Epithelial cell of prostate (primary cell): ENCODE measurements at regions not wholly inside any gene's neighbourhood (a gene's known extent, or its start where the extent isn't known, plus 50 kb on each side); places are given as distances from the start of the nearest gene placed in this dataset.
"Not testable (repeated sequence)": the region's sequence is repeated elsewhere in the genome, so short reads cannot be mapped to it uniquely, and the experiment has no call there.

Experiments
- DNase-seq: peaks from one replicate; pipeline ENCODE4 v3.0.0-alpha.2; 2011; ENCODE audit warnings: low read depth, low spot score
- H3K27ac ChIP-seq: fragments of 450-650 bp; 2 replicates; pipeline ENCODE4 v1.5.1; 2017; ENCODE audit warnings: mild to moderate bottlenecking

- H3K27ac ChIP-seq, result no peak overlapping the region
- no peak for DNase-seq
Observed at GRCh38 chr2:35255826-35256225, 1099.8 kb upstream of the CRIM1 start.

GRCh38 chr2:35251156-35251555 lies 1104.4 kb upstream of the CRIM1 start:
- no peak overlapping the region for H3K27ac ChIP-seq
- no peak for DNase-seq

- no peak for DNase-seq
- H3K27ac ChIP-seq, result no peak overlapping the region
Observed at GRCh38 chr2:35246702-35247101, 1108.9 kb upstream of the CRIM1 start.

GRCh38 chr2:35228584-35228983 lies 1127.0 kb upstream of the CRIM1 start:
- DNase-seq, result no peak
- H3K27ac ChIP-seq, result no peak overlapping the region

- no peak overlapping the region for H3K27ac ChIP-seq
- DNase-seq, result peak; percentile 8
Observed at GRCh38 chr2:35220461-35220860, 1135.1 kb upstream of the CRIM1 start.

GRCh38 chr2:35204881-35205280 lies 1150.7 kb upstream of the CRIM1 start:
- no peak for DNase-seq
- H3K27ac ChIP-seq, result no peak overlapping the region

GRCh38 chr2:35204323-35204722 lies 1151.3 kb upstream of the CRIM1 start:
- no peak for DNase-seq
- H3K27ac ChIP-seq, result no peak overlapping the region

GRCh38 chr2:35199298-35199697 lies 1156.3 kb upstream of the CRIM1 start:
- no peak overlapping the region for H3K27ac ChIP-seq
- no peak for DNase-seq

- no peak for DNase-seq
Observed at GRCh38 chr2:35185861-35186412, 1169.6 kb upstream of the CRIM1 start.

GRCh38 chr2:35184471-35184870 lies 1171.1 kb upstream of the CRIM1 start:
- H3K27ac ChIP-seq, result no peak overlapping the region
- DNase-seq, result no peak

More at GRCh38 chr2:35185861-35186412, 1169.6 kb upstream of the CRIM1 start:
- no peak overlapping the region for H3K27ac ChIP-seq

GRCh38 chr2:35176726-35177125 lies 1178.9 kb upstream of the CRIM1 start:
- DNase-seq, H3K27ac ChIP-seq: not testable (repeated sequence)

- no peak for DNase-seq
- no peak overlapping the region for H3K27ac ChIP-seq
Observed at GRCh38 chr2:35174845-35175244, 1180.7 kb upstream of the CRIM1 start.

GRCh38 chr2:35172687-35173086 lies 1182.9 kb upstream of the CRIM1 start:
- H3K27ac ChIP-seq, result no peak overlapping the region
- DNase-seq, result no peak

GRCh38 chr2:35168351-35168750 lies 1187.2 kb upstream of the CRIM1 start:
- no peak for DNase-seq
- no peak overlapping the region for H3K27ac ChIP-seq

GRCh38 chr2:35163948-35164347 lies 1191.6 kb upstream of the CRIM1 start:
- no peak overlapping the region for H3K27ac ChIP-seq
- DNase-seq, result no peak

- no peak for DNase-seq
- H3K27ac ChIP-seq, result no peak overlapping the region
Observed at GRCh38 chr2:35160871-35161270, 1194.7 kb upstream of the CRIM1 start.

GRCh38 chr2:35125871-35126270 lies 1229.7 kb upstream of the CRIM1 start:
- no peak overlapping the region for H3K27ac ChIP-seq
- DNase-seq, result no peak

- no peak for DNase-seq
- no peak overlapping the region for H3K27ac ChIP-seq
Observed at GRCh38 chr2:35125278-35125677, 1230.3 kb upstream of the CRIM1 start.

GRCh38 chr2:35116151-35116550 lies 1239.4 kb upstream of the CRIM1 start:
- no peak for DNase-seq
- no peak overlapping the region for H3K27ac ChIP-seq

GRCh38 chr2:35114765-35115164 lies 1240.8 kb upstream of the CRIM1 start:
- DNase-seq, result no peak
- H3K27ac ChIP-seq, result no peak overlapping the region

- H3K27ac ChIP-seq, DNase-seq: not testable (repeated sequence)
Observed at GRCh38 chr2:35112367-35112766, 1243.2 kb upstream of the CRIM1 start.

- no peak for DNase-seq
- no peak overlapping the region for H3K27ac ChIP-seq
Observed at GRCh38 chr2:35104309-35104708, 1251.3 kb upstream of the CRIM1 start.

GRCh38 chr2:35099342-35099741 lies 1256.2 kb upstream of the CRIM1 start:
- DNase-seq, result no peak
- H3K27ac ChIP-seq, result no peak overlapping the region
